H9 (cell line): ENCODE measurements at regions not wholly inside any gene's neighbourhood (a gene's known extent, or its start where the extent isn't known, plus 50 kb on each side); places are given as distances from the start of the nearest gene placed in this dataset.

ENCODE experiments used
- DNase-seq: peaks from one replicate; pipeline ENCODE4 v3.0.0-alpha.2; 2017
- H2AFZ ChIP-seq: one replicate; pipeline ENCODE4 v1.6.1; 2013; ENCODE audit warnings: mild to moderate bottlenecking, low read length, control low read depth, moderate library complexity
- H2AK5ac ChIP-seq: 2 replicates; pipeline ENCODE4 v1.6.1; 2013; ENCODE audit warnings: low read length, control low read depth, mixed read lengths; ENCODE audit not compliant: insufficient read length
- H2BK120ac ChIP-seq: one replicate; pipeline ENCODE4 v1.6.1; 2013; ENCODE audit warnings: low read depth, mild to moderate bottlenecking, low read length, control low read depth, inconsistent platforms; ENCODE audit not compliant: poor library complexity, severe bottlenecking
- H2BK12ac ChIP-seq: 2 replicates; pipeline ENCODE4 v1.6.1; 2013; ENCODE audit warnings: low read length, control low read depth, mixed read lengths, low read depth; ENCODE audit not compliant: insufficient read length
- H2BK15ac ChIP-seq: 2 replicates; pipeline ENCODE4 v1.6.1; 2013; ENCODE audit warnings: low read depth, low read length, control low read depth
- H2BK20ac ChIP-seq: one replicate; pipeline ENCODE4 v1.6.1; 2013; ENCODE audit warnings: low read depth, mild to moderate bottlenecking, low read length, control low read depth, inconsistent platforms; ENCODE audit not compliant: poor library complexity, severe bottlenecking
- H2BK5ac ChIP-seq: 2 replicates; pipeline ENCODE4 v1.6.1; 2013; ENCODE audit warnings: low read length, control low read depth, mixed read lengths; ENCODE audit not compliant: insufficient read length
- H3K14ac ChIP-seq: 2 replicates; pipeline ENCODE4 v1.6.1; 2013; ENCODE audit warnings: low read length, control low read depth; ENCODE audit not compliant: insufficient read depth
- H3K18ac ChIP-seq: 2 replicates; pipeline ENCODE4 v1.6.1; 2013; ENCODE audit warnings: low read depth, mild to moderate bottlenecking, mixed read lengths, low read length, control low read depth; ENCODE audit not compliant: insufficient read length
- H3K23ac ChIP-seq: 2 replicates; pipeline ENCODE4 v1.6.1; 2013; ENCODE audit warnings: low read length, control low read depth, mixed read lengths, low read depth; ENCODE audit not compliant: insufficient read length
- H3K23me2 ChIP-seq: 2 replicates; pipeline ENCODE4 v1.6.1; 2013; ENCODE audit warnings: low read depth, mild to moderate bottlenecking, mixed read lengths, low read length, control low read depth; ENCODE audit not compliant: insufficient read length, poor library complexity, severe bottlenecking
- H3K27ac ChIP-seq: 2 replicates; pipeline ENCODE4 v1.5.1; 2013; ENCODE audit warnings: low read length, control low read depth, mixed read lengths, low read depth; ENCODE audit not compliant: insufficient read length
- H3K27me3 ChIP-seq: 2 replicates; pipeline ENCODE4 v1.6.1; 2013; ENCODE audit warnings: low read length, control low read depth, inconsistent platforms; ENCODE audit not compliant: insufficient read depth
- H3K4ac ChIP-seq: 2 replicates; pipeline ENCODE4 v1.6.1; 2013; ENCODE audit warnings: low read depth, mild to moderate bottlenecking, control low read depth, inconsistent platforms, low read length, moderate library complexity
- H3K4me1 ChIP-seq: 2 replicates; pipeline ENCODE4 v1.6.1; 2013; ENCODE audit warnings: low read length, control low read depth, inconsistent platforms; ENCODE audit not compliant: insufficient read depth
- H3K4me2 ChIP-seq: 2 replicates; pipeline ENCODE4 v1.6.1; 2013; ENCODE audit warnings: low read length, control low read depth, mixed read lengths; ENCODE audit not compliant: insufficient read length, insufficient read depth
- H3K56ac ChIP-seq: 2 replicates; pipeline ENCODE4 v1.6.1; 2013; ENCODE audit warnings: low read depth, mild to moderate bottlenecking, mixed read lengths, low read length, control low read depth; ENCODE audit not compliant: insufficient read length
- H3K79me1 ChIP-seq: 2 replicates; pipeline ENCODE4 v1.6.1; 2013; ENCODE audit warnings: low read depth, mild to moderate bottlenecking, moderate library complexity, low read length, control low read depth, inconsistent platforms; ENCODE audit not compliant: insufficient read depth, poor library complexity, severe bottlenecking
- H3K79me2 ChIP-seq: 2 replicates; pipeline ENCODE4 v1.6.1; 2013; ENCODE audit warnings: low read length, control low read depth, inconsistent platforms; ENCODE audit not compliant: insufficient read depth
- H3K9ac ChIP-seq: 2 replicates; pipeline ENCODE4 v1.6.1; 2013; ENCODE audit warnings: low read length, control low read depth, mixed read lengths; ENCODE audit not compliant: insufficient read length; ENCODE audit errors: extremely low read depth
- H3K9me3 ChIP-seq: one replicate; pipeline ENCODE4 v1.6.1; 2013; ENCODE audit warnings: low read depth, low read length, inconsistent platforms; ENCODE audit not compliant: control insufficient read depth
- H3T11ph ChIP-seq: one replicate; pipeline ENCODE4 v1.6.1; 2013; ENCODE audit warnings: mild to moderate bottlenecking, low read length, control low read depth, inconsistent platforms
- H4K20me1 ChIP-seq: one replicate; pipeline ENCODE4 v1.6.1; 2013; ENCODE audit not compliant: control insufficient read depth, insufficient read length, insufficient read depth
- H4K5ac ChIP-seq: 2 replicates; pipeline ENCODE4 v1.6.1; 2013; ENCODE audit warnings: low read depth, mild to moderate bottlenecking, mixed read lengths, low read length, control low read depth; ENCODE audit not compliant: insufficient read length
- H4K8ac ChIP-seq: replicated peaks from 2 replicates; pipeline ENCODE4 v1.6.1; 2013; ENCODE audit warnings: low read length, control low read depth, mixed read lengths, low read depth; ENCODE audit not compliant: insufficient read length
- H4K91ac ChIP-seq: 2 replicates; pipeline ENCODE4 v1.6.1; 2013; ENCODE audit warnings: low read depth, mild to moderate bottlenecking, moderate library complexity, mixed read lengths, low read length, control low read depth; ENCODE audit not compliant: insufficient read length
- H3K27ac Mint-ChIP-seq, 3 experiments: 2 replicates in 2 of 3; 3 replicates in 1 of 3; pipeline ENCODE4 v1.8.0; 2020 to 2021; ENCODE audit warnings: mixed read lengths in 3 of 3, mild to moderate bottlenecking in 1 of 3, moderate library complexity in 1 of 3
- H3K27me3 Mint-ChIP-seq: 2 replicates; pipeline ENCODE4 v1.8.0; 2021; ENCODE audit warnings: low read depth, mild to moderate bottlenecking, moderate library complexity, mixed read lengths
- H3K36me3 Mint-ChIP-seq, 3 experiments: 2 replicates in 2 of 3; 3 replicates in 1 of 3; pipeline ENCODE4 v1.8.0; 2020 to 2021; ENCODE audit warnings: low read depth in 3 of 3, mixed read lengths in 3 of 3; ENCODE audit not compliant: insufficient read depth in 1 of 3
- H3K4me1 Mint-ChIP-seq, 2 experiments: 2 replicates each; pipeline ENCODE4 v1.8.0; 2020; ENCODE audit warnings: mixed read lengths in 2 of 2
- H3K4me3 Mint-ChIP-seq, 2 experiments: 2 replicates in 1 of 2; 3 replicates in 1 of 2; pipeline ENCODE4 v1.8.0; 2020 to 2021; ENCODE audit warnings: mild to moderate bottlenecking in 2 of 2, mixed read lengths in 2 of 2, moderate library complexity in 1 of 2
- H3K9me3 Mint-ChIP-seq, 2 experiments: 2 replicates in 1 of 2; 3 replicates in 1 of 2; pipeline ENCODE4 v1.8.0; 2020; ENCODE audit warnings: mild to moderate bottlenecking in 2 of 2, mixed read lengths in 2 of 2, moderate library complexity in 1 of 2
- CTCF ChIP-seq: fragments of 200-600 bp; sonication (generic); conservative IDR thresholded peaks from 3 replicates; pipeline ENCODE4 v1.8.0; 2021; ENCODE audit warnings: antibody characterized with exemption, mild to moderate bottlenecking
- WGBS: extraction: QIAGEN DNeasy Blood & Tissue Kit; methylation state at CpG from one replicate; pipeline ENCODE4 v1.1.7; 2013; ENCODE audit warnings: missing lambda C conversion rate, low lambda C conversion rate, mixed read lengths; ENCODE audit not compliant: insufficient read length; ENCODE audit errors: extremely low coverage; 5-methylcytosine and 5-hydroxymethylcytosine counted together

- no peak overlapping the region for H2BK20ac ChIP-seq
- no peak overlapping the region for H3T11ph ChIP-seq
- no peak overlapping the region for H3K9ac ChIP-seq
- H3K18ac ChIP-seq = no peak overlapping the region
- H4K5ac ChIP-seq = no peak overlapping the region
- no peaks in the 10 kb centered on the region for H3K79me2 ChIP-seq
- no peaks in the 10 kb centered on the region for H3K27me3 ChIP-seq
- TF ChIP-seq CTCF = no peak
- WGBS = no CpG with 5 or more reads among the region's 2 CpGs
- H2AK5ac ChIP-seq = no peak overlapping the region
- no peak overlapping the region for H3K27ac Mint-ChIP-seq
- peaks cover 4% of the 10 kb centered on the region; the same call in 1 of the 2 replicates for H3K4me1 ChIP-seq
- no peaks in the 10 kb centered on the region for H3K9me3 Mint-ChIP-seq
- no peaks in the 10 kb centered on the region for H3K79me1 ChIP-seq
- H4K20me1 ChIP-seq = peaks cover 3% of the 10 kb centered on the region
- no peaks in the 10 kb centered on the region for H3K27me3 Mint-ChIP-seq
- no peak overlapping the region for H2BK5ac ChIP-seq
- peaks cover 14 to 17% of the 10 kb centered on the region in 2 experiments for H3K4me1 Mint-ChIP-seq
- DNase-seq = no peak
- no peak overlapping the region for H2AFZ ChIP-seq
- H3K23me2 ChIP-seq = no peaks in the 10 kb centered on the region
- no peaks in the 10 kb centered on the region for H3K9me3 ChIP-seq
- H4K91ac ChIP-seq = no peak overlapping the region
- no peak overlapping the region for H3K27ac ChIP-seq
- H3K56ac ChIP-seq = no peak overlapping the region
- no peak overlapping the region for H3K4me3 Mint-ChIP-seq
- no peak overlapping the region for H4K8ac ChIP-seq
- H2BK120ac ChIP-seq = no peak overlapping the region
- no peak overlapping the region for H2BK12ac ChIP-seq
- no peak overlapping the region for H3K23ac ChIP-seq
- no peak overlapping the region for H3K4me2 ChIP-seq
- H3K14ac ChIP-seq = no peak overlapping the region
- H3K4ac ChIP-seq = no peak overlapping the region
- H3K36me3 Mint-ChIP-seq = no peaks in the 10 kb centered on the region
- H2BK15ac ChIP-seq = no peak overlapping the region
These were observed 170.4 kb upstream of the ATP10A start for GRCh38 chr15:26033493-26033892.
